ENCODE measurements at regions not wholly inside any gene's neighbourhood (a gene's known extent, or its start where the extent isn't known, plus 50 kb on each side); places are given as distances from the start of the nearest gene placed in this dataset.

DNA sequence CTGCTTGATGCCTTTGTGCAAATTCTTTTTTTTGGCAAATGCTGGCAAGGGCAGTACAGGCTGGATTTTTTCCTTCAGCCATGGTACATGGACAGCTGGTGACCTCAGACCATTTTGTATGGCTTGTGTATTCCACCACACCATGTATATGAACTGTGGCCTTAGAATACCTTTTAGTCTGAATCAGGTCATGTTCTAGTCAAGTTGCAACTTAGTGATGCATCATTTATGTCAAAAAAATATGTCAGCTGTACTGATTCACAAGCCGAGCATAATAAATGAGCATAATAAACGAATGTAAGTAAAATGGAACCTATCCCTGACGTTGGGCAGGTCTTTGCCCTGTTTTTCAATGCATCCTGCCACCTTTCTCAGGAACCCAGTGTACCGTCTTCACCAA lies 219.7 kb upstream of the RUNX1 start:
- DNase-seq (ENCODE audit: low read depth), result no peak

DNA sequence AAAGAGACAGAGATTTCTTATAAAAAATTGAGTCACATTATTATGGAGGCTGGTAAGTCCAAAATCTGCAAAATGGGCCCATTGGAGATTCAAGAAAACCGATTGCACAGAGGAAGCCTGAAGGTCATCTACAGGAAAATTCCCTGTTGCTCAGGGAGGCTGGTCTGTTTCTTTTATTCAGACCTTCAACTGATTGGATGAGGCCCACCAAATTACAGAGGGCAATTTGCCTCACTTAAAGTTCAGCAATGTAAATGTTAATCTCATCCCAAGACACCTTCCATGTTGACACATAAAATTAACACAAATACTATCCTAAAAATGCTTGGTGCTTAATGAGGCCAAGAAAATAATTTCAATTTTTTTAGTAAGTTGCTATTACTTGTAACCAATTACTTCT lies 219.2 kb upstream of the RUNX1 start:
- no peak for DNase-seq (ENCODE audit: low read depth)

DNA sequence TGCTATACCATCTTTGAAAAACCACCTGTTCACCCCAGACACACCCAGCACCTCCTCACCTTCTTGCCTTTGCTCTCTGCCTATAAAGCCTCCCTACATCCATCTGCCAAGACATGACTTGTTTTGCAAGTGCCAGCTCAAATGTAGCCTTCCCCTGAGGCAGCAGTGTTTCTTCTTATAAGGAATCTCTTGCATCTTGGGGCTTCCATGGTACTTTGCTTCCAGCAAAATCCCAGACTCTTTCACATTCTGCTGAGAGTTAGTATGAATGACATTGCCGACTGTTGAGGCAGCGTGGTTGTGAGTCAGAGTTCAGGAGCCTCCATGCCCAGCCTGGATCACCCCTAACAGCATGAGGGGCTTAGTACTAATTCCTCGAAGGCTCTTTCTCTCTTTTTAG lies 217.4 kb upstream of the RUNX1 start:
- peak; percentile 80 for DNase-seq (ENCODE audit: low read depth)

DNA sequence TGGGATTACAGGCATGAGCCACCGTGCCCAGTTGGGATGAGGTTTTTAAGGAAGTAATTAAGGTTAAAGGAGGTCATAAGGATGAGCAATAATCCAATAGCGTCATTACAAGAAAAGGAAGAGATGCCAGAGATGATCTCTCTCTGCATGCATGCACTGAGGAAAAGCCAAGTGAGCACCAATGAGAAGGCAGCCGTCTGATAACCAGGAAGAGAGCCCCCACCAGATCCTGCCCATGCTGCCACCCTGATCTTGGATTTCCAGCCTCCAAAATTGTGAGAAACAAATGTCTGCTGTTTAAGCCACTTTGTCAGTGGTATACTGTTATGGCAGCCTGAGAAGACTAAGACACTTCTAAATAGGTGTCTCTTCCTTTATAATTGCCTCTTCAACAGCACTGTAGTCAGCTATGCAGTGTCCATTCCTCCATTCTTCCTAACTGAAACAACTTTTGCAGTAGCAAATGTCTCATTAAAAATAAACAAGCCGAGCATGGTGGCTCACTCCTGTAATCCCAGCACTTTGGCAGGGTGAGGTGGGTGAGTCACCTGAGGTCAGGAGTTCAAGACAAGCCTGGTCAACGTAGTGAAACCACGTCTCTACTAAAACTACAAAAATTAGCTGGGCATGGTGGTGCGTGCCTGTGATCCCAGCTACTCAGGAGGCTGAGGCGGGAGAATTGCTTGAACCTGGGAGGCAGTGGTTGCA lies 216.2 kb upstream of the RUNX1 start:
- peak; percentile 98 for DNase-seq (ENCODE audit: low read depth)

DNA sequence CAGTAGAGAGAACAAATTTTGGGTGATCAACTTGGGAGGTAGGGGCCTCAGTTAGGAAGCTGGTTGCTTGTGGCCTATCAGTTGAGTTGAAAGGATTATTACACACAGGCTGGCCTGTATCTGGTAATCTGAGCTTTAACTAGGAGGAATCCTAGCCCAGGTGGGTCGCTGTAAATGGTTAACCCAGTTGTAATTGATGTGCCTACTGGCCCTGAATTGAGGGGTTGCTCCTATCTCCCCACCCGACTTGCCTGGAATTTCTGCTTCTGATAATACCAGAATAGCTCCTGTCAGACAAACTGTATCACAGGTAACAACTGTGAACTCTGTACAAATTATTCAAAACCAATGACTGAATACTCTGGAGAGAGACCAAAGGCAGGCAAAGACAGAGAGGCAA lies 210.4 kb upstream of the RUNX1 start:
- no peak for DNase-seq (ENCODE audit: low read depth)

DNA sequence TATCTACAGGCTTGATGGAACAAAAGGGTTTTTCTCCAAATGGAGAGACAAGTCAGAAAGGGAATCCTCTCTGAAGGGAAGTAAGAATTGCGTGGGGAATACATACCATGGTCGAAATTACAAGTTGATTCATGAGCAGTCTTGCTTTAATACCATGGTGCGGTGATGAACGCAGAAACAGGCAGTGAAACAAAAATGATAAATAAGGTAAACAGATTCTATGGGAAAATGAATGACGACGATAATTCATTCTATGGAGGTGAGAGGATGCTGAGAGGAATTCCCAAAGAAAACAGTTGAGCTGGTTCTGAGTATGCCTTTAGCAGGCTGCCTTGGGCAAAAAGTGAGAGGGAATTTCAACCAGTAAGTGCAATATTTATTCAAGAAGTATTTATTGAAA lies 209.4 kb upstream of the RUNX1 start:
- DNase-seq (ENCODE audit: low read depth), result no peak

DNA sequence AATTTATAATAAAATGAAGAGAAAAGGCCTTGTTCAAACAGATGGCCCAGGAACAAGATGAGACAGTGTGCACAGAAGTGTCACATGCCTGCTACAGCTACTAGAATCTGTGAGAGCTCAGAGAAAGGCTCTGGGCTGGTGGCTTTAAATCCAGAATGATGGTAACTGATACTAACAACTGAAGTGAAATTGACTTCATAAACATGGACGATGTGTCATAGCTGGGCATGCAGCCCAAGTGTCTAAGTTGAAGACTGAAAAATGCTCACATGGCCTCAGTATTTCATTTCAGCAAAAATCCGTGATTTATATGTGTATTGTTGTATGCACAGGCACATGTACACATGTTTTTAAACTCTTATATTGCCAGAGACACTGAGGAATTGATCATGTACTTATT lies 208.3 kb upstream of the RUNX1 start:
- DNase-seq (ENCODE audit: low read depth), result peak; percentile 98

DNA sequence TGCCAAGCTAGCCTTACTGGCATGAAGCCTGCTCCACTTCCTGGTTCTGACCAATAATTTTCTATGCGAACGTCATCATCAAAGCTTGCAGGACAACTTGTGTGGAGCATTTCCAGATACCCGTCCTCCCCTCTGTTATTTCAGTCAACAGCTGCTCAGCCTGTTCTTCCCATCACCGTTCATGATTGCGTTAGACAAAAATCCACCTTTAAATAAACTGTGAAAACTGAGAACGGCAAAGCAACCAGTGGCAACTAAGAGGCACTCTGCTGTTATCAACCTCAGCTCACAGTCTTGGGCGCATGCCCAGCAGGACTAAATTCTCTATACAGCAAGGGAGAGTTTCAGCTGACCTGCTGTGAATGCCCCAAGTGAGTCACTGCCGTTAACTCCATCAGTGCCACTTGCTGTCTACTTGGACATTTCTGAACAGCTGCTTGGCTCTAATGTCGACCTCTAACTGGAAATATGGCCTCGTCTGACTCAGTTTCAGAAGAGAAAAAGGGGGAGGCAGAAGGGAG lies 207.4 kb upstream of the RUNX1 start:
- peak; percentile 100 for DNase-seq (ENCODE audit: low read depth)

DNA sequence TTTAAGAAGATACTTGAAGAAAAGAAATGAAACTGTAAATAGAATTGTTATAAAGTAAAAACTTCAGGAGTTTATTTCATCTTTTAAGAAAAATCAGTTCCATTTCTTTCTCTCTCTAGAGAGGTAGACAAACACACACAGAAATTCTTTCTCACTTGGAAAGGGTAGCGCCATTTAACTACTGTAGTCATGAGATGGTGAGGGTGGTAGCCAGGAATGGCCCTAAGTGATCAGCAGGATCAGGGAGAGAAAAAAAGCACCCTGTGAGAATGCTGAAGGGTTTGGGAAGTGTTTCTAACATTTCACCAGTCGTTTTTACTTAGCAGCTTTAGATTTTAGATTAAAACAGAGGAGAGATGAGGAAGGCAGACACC lies 205.7 kb upstream of the RUNX1 start:
- peak; percentile 44 for DNase-seq (ENCODE audit: low read depth)

DNA sequence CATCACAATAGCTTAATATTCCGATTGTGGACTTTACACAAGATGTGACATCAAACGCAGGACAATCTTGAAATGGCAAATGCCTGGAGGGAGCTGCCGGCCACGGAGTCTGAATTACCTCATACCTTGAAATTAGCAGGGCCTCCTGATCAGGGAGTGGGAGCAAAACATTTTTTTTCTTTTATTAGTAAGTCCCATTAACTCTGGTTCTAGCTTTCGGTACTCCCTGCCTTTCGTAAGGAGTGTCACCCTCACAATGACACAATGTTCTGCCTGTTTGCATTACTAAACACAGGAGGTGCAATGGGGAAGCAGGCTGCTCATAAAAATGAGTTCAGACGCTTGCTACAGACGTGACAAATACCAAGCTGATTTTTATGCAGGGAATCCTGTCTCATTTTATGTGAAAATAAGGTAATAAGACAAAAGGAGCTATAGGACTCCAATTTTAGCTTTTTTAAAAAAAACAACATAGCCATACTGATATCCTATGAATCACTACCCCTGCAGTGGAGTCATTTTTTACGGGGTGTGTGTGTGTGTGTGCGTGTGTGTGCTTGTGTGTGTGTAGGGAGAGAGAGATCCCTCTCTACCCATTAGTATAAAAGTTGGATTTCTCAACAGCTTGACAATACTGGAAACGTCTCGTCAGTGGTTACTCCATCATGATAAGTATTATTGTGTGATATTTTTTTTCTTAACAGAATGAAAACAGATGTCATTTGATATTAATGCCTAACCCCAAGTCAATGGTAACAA lies 205.1 kb upstream of the RUNX1 start:
- peak; percentile 76 for DNase-seq (ENCODE audit: low read depth)

DNA sequence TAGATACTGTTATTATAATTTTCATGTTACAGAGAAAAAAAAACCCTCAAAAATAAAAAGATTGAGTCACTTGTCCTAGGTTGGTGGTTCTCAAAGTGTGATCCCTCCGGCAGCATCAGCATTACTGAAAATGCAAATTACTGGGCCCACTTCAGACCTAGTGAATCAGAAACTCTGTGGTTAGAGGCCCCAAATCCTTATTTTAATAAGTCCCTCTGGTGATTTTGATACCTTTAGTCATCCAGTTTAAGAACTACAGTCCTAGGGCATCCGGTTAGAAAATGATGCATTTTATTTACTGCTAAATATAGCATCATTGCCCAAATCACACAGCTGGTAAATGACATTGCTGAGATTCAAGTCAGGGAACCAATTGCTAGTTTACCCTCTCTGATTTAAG lies 203.7 kb upstream of the RUNX1 start:
- DNase-seq (ENCODE audit: low read depth), result peak; percentile 91

DNA sequence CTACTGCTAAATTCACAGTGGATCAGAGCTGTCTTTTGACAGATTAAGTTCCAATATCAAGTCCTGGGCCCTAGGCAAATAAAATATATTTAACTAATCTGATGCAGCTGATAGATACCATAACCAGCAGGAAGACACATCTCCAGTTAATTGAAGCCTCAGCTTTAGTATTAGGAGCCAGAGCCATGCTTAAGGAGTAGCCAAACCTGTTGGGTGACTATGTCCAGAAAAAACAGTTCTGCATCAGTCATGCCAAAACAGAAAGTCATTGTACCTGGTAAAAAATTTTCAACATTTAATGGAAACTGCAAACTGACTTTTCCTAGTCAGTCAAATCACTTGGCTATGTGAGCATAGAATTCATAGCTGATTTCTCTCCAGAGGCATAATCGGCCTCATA lies 200.5 kb upstream of the RUNX1 start:
- no peak for DNase-seq (ENCODE audit: low read depth)

DNA sequence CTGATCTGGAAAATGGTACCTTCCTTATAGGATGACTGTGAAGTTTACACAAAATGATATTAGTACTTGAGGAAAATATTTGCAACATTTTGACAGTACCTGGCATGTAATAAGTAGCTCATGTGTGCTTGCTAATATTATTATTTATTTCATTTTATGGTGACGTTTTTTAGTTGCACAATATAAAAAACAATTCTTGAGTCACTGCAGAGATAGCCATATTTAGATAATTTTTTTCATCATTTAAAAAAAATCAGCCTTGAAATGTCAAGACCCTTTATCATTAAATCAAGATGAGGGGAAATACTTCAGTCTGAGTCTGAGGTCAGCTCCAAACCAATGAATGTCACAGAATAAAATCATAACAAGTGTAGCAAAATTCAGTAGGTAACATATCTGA lies 196.8 kb upstream of the RUNX1 start:
- DNase-seq (ENCODE audit: low read depth), result no peak

DNA sequence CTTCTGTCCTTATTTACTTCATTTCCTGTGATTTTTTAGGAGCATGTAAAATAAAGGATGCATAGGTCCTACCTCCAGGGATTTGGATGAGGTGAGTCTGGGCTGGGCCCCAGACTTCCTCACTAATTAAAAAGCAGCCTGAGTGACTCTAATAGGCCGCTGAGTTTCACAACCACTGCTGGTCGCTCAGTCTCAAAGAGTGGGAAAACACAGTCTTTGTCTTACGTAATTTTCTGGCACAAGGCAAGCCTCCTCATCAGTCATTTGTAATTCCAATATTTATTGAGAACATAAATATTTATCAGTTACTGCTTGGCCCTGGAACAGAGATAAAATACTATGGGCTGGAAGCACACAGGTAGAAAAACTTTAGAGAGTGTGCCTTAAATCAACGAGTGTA lies 195.4 kb upstream of the RUNX1 start:
- no peak for DNase-seq (ENCODE audit: low read depth)

DNA sequence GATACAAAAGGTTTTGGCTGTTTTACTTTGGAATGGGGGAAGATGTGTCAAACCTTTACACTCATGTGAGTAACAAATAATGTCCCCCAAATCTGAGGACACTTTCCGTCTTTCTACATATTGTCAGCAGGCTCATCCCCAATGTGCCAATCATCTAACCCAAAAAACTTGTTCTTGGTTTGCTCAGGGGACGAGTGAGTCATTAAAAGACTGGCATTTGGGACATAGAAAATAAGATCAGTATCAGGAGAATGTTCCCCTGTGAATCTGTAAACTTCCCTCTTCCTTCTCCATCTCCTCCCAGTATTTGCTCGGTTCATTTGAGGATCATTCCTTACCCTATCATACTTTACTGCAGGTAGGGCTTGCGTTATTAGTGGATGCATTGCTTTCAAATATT lies 194.1 kb upstream of the RUNX1 start:
- no peak for DNase-seq (ENCODE audit: low read depth)

DNA sequence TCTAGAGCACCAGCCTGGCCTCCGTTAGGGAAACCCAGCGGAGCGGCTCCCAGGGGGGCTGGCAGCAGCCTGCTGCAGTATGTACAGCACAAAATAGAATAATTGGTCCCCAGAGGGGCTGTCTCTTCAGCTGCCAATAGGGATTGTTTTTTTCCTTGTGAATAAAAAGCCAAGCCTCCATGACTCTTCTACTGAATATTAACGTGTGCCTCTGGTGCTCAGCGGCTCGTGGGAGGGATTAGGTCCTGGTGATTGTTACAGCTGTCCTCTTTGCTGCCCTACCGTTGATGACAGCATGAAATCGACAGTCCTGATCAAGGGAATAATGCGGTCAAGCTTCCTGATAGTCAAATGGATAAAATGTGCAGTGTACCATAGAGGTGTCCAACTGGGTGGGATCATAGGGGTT lies 190.7 kb upstream of the RUNX1 start:
- DNase-seq (ENCODE audit: low read depth), result no peak

DNA sequence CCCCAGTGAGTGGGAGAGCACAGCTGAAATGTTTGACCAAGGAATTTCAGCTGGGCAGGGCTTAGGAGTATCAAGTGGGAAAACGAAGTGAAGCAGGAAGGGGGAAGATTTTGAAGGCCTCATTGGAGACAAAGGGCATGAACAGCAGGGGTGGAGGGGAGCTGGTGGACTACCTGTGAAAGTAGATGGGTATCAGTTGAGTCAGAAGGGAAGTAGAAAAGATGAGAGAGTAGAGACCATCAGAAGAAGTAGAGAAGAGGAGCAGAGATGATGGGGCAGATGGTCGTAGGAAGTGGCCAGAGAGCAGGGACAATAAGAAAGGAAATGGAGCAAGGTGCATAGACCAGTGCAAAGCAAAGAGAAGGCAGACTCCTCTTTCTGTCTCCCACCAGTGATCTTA lies 189.0 kb upstream of the RUNX1 start:
- no peak for DNase-seq (ENCODE audit: low read depth)

DNA sequence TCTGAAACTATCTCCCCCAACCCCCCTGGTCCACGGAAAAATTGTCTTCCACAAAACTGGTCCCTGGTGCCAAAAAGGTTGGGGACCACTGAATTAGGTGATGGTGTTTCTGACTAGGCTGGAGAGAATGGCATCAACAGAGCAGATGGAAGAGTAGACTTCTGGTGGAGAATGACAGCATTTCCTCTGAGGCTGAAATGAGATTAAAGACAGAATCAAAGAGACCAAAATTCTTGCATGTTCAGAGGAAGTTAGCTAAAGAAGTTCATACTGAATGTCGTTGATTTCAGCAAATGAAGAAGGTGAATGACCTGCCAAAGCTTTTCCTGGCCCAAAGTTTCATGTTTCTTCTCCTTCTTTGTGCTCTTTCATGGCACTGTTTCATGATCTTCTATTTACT lies 188.2 kb upstream of the RUNX1 start:
- DNase-seq (ENCODE audit: low read depth), result no peak

DNA sequence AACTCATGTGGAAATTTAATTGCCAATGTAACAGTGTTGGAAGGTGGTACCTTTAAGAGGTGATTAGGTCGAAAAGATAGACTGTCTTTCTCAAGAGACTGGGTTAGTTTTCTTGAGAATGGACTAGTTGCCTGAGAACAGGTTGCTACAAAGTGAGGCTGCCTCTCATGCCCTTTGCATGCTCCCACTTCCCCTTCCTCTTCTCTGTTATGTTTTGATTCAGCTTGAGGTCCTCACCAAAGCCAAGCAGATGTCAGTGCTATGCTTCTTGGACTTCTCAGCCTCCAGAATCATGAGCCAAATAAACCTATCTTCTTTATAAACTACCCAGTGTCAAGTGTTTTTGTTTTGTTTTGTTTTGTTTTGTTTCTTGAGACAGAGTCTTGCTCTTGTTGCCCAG lies 187.0 kb upstream of the RUNX1 start:
- DNase-seq (ENCODE audit: low read depth), result no peak

DNA sequence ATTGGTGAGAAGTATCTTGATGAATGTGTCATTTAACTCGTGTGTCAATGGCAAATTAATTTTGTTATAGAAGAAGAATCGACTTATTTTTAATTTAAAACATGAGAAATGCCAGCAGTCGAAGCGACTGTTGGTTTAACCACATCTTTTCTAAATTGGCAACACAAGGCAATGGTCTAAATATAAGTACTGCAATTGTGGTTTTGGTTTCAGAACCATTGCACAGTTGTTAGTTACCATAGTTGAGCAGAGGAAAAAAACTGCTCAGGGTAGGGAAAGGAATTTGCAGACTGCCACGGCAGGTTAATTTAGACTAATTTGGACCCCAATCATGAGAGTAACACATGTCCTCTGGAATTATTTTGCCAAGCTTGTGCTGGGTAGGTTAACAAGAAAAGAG lies 185.6 kb upstream of the RUNX1 start:
- DNase-seq (ENCODE audit: low read depth), result peak; percentile 81

DNA sequence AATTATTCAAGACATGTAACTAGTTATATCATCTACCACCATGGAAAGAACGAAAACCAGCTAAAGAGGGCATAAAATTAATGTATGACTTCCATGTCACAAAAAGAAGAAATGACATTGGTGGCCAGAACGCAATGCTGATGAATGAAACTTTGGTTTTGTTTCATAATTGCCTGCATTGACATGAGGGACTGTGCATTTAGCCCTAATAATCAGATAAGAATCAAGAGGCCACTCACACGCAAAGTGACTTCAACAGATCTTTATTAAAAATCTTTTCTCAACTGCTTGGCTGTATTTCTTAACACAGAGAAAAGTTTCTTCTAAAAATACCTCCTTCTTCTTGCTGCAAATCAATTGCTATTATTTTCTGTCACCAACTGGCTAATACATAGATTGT lies 184.7 kb upstream of the RUNX1 start:
- no peak for DNase-seq (ENCODE audit: low read depth)

DNA sequence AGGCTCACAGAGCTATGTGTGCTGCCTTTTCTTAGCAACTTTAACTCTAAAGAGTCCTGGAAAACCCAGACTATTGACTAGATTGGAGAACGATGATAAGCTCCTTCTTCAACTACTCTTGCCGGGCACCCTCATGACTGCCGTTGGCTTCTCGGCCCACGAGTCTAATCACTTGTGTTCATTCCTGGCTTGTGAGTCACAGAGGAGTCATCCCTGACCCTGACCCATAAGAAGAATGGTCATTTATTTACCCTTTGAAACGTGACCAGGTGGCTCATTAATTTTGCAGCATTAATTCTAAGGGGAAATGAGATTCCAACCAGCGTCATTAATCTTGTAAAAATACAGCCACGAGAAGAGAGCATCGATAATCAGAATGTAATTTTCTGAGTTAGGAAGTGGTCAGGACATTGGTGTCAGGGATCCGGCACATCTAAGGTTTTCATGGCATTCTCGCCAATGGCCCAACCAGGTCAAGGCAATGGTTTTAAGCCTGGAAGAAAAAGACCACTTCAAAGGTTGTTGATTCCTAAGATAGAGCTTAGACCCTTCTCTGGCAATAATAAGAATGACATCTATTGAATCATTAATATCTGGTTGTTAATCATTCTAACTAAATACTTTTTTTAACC lies 183.6 kb upstream of the RUNX1 start:
- DNase-seq (ENCODE audit: low read depth), result peak; percentile 99

DNA sequence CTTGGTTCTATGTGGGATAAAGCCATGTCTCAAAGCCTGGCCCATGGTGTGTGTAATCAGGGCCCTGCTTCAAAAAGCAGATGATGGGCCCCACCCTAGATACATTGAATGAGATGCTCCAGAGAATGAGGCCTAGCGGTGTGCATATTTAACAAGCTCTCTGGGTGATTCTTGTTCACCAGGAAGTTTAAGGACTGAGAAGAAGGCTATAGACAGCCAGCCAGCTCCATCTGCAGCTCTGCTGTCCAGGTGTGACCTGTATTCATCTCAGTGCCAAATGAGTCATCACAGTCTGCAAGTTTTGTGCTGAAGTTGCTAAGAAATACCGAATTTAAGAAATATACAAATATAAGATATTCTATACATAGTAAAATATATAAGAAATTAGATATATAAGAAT lies 182.0 kb upstream of the RUNX1 start:
- peak; percentile 51 for DNase-seq (ENCODE audit: low read depth)

Data from M059J (cell line).